ENCODE measurements at regions not wholly inside any gene's neighbourhood (a gene's known extent, or its start where the extent isn't known, plus 50 kb on each side); places are given as distances from the start of the nearest gene placed in this dataset.

GRCh38 chr18:11514267-11514666, 95.1 kb upstream of the SLC35G4 start:
- TF ChIP-seq, protein P1, sequence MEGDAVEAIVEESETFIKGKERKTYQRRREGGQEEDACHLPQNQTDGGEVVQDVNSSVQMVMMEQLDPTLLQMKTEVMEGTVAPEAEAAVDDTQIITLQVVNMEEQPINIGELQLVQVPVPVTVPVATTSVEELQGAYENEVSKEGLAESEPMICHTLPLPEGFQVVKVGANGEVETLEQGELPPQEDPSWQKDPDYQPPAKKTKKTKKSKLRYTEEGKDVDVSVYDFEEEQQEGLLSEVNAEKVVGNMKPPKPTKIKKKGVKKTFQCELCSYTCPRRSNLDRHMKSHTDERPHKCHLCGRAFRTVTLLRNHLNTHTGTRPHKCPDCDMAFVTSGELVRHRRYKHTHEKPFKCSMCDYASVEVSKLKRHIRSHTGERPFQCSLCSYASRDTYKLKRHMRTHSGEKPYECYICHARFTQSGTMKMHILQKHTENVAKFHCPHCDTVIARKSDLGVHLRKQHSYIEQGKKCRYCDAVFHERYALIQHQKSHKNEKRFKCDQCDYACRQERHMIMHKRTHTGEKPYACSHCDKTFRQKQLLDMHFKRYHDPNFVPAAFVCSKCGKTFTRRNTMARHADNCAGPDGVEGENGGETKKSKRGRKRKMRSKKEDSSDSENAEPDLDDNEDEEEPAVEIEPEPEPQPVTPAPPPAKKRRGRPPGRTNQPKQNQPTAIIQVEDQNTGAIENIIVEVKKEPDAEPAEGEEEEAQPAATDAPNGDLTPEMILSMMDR (IDR thresholded peaks at IDR 0.05 in 2 of 3, conservative IDR thresholded peaks at IDR 0.05 in 1 of 3; ENCODE audit: insufficient read depth in 2 of 3, low read depth in 1 of 3, low read length in 3 of 3), result no peak
- TF ChIP-seq, protein P2, sequence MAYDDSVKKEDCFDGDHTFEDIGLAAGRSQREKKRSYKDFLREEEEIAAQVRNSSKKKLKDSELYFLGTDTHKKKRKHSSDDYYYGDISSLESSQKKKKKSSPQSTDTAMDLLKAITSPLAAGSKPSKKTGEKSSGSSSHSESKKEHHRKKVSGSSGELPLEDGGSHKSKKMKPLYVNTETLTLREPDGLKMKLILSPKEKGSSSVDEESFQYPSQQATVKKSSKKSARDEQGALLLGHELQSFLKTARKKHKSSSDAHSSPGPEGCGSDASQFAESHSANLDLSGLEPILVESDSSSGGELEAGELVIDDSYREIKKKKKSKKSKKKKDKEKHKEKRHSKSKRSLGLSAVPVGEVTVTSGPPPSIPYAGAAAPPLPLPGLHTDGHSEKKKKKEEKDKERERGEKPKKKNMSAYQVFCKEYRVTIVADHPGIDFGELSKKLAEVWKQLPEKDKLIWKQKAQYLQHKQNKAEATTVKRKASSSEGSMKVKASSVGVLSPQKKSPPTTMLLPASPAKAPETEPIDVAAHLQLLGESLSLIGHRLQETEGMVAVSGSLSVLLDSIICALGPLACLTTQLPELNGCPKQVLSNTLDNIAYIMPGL (CRISPR knock-in tag; IDR thresholded peaks at IDR 0.05), result no peak
- no peak for TF ChIP-seq ZBTB8A (IDR thresholded peaks at IDR 0.05; ENCODE audit: partially characterized antibody)
- no peak for TF ChIP-seq POLR2A (conservative IDR thresholded peaks at IDR 0.05)
- no peak for TF ChIP-seq ELF1 (tag; IDR thresholded peaks at IDR 0.05)
- TF ChIP-seq SP1 (CRISPR knock-in tag; IDR thresholded peaks at IDR 0.05), result no peak
- no peak for TF ChIP-seq TAF1 (IDR thresholded peaks at IDR 0.05; ENCODE audit: control insufficient read depth, extremely low read depth, insufficient read depth, low read length, severe bottlenecking)
- TF ChIP-seq ZNF76 (CRISPR knock-in tag; IDR thresholded peaks at IDR 0.05; ENCODE audit: borderline replicate concordance), result no peak
- no peak for TF ChIP-seq NFIC (IDR thresholded peaks at IDR 0.05)
- no peak for TF ChIP-seq EHMT2 (IDR thresholded peaks at IDR 0.05)
- no peak for TF ChIP-seq ELK1 (CRISPR knock-in tag; IDR thresholded peaks at IDR 0.05)

Data from K562 (cell line).